GM21528 (cell line): ENCODE measurements at regions not wholly inside any gene's neighbourhood (a gene's known extent, or its start where the extent isn't known, plus 50 kb on each side); places are given as distances from the start of the nearest gene placed in this dataset.
"Not testable (repeated sequence)": the region's sequence is repeated elsewhere in the genome, so short reads cannot be mapped to it uniquely, and the experiment has no call there.

Experiments used
- ATAC-seq: cut with Tn5 transposase; IDR thresholded peaks from one replicate; pipeline ENCODE4 v1.9.1; 2021; ENCODE audit warnings: mild to moderate bottlenecking, moderate library complexity; ENCODE audit not compliant: unreplicated experiment, low FRiP score

DNA sequence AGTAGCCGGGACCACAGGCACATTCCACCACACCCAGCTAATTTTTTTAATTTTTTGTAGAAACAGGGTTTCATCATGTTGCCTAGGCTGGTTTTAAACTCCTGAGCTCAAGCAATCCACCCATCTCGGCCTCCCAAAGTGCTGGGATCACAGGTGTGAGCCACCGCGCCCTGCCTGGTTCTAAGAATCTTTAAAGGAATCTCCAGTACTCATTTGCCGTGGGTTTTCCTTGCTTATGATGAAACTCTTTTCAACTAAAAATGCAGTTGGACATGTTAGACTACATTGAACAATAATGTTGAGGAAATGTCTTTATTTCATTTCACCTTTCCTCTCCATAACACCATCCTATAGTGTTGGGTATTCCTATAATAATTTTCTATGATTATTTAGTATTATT is 121.6 kb downstream of the ZNF281 start:
- ATAC-seq = no peak

- not testable (repeated sequence) for ATAC-seq
These were observed 125.6 kb downstream of the ZNF281 start for GRCh38 chr1:200284236-200284635.

DNA sequence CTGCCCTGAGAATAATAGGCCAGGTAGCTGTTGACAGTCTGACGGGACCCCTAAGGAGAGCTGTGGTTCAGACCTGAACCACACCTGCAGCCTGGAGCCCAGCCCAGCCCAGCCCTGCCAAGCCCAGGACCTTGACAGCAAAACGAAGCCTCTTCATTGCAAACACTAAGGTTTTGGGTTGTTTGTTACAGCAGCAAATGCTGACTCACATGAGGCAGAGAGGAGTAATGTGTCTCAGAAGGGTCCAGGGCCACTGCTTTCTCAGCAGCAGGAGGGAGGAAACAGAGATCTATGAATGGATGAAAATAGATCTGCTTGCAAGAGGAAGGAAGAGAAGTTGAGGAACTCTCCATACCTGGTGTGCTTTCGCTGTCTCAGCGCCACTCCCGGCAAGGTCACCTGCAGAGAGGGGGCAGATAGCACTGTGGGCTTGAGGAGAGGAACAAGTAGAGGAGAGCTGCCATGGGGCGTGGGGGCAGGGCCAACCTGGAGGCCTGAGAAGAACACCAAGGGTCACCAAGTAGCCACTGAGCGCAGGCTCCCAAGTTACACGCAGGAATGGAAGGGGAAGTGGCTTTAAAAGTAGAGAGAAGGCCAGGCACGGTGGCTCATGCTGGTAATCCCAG is 127.2 kb downstream of the ZNF281 start:
- no peak for ATAC-seq

- ATAC-seq = no peak
These were observed 128.5 kb downstream of the ZNF281 start for GRCh38 chr1:200281201-200281835.

GRCh38 chr1:200279810-200280411 is 129.9 kb downstream of the ZNF281 start:
- no peak for ATAC-seq

GRCh38 chr1:200275816-200276453 is 133.9 kb downstream of the ZNF281 start:
- no peak for ATAC-seq

DNA sequence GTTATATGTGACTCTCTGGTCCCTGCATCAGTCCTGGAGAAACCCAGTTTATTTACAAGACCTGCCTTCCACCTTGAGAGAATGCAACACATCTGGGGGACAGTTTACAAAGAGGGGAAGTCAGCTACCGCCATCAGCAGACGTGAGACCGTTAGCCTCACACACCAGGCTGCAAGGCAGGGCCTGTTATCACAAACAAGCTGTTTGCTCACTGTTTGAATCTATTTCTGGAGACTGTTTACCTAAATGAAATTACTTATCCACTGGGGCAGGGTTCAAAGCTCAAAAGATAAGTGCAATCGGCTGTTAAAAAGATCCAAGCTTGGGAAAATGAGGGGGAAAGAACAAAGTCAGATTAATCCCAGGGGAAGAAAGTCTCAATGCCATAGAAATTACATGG is 134.4 kb downstream of the ZNF281 start:
- ATAC-seq = no peak

DNA sequence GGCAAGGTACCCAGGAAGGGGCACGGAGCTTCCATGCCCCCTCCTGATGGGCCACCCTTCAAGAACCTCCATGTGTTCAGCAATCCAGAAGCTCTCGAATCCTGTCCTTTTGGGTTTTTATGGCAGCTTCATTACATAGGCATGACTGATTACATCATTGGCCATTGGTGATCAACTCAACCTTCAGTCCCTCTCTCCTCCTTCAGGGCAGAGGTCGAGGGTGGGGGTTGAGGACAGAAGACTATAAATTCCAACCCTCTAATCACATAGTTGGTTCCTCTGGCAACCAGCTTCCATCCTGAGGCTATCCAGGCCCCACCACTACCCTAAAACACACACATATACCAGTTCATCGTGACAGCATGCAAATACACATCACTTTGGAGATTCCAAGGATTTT is 135.7 kb downstream of the ZNF281 start:
- no peak for ATAC-seq

- no peak for ATAC-seq
These were observed 137.3 kb downstream of the ZNF281 start for GRCh38 chr1:200272481-200273068.

- no peak for ATAC-seq
These were observed 140.6 kb downstream of the ZNF281 start for GRCh38 chr1:200269256-200269655.

DNA sequence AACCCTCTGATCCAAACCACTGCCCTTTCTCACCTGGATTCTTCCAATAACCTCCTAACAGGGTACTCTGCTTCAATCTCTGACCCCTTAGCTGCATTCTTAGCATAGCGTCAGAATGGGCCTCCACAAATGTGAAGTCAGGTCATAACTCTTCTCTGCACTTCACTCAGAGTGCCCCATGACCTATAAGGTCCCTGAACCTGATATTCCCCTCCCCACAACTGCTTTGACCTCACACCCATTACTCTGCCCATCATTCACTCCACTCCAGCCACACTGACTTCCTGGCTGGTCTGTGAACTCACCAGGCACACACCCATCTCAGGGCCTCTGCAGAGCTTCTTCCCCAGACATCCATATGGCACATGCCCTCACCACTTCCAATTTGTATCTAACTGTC is 141.9 kb downstream of the ZNF281 start:
- no peak for ATAC-seq

- ATAC-seq = no peak
These were observed 142.4 kb downstream of the ZNF281 start for GRCh38 chr1:200267458-200267857.

DNA sequence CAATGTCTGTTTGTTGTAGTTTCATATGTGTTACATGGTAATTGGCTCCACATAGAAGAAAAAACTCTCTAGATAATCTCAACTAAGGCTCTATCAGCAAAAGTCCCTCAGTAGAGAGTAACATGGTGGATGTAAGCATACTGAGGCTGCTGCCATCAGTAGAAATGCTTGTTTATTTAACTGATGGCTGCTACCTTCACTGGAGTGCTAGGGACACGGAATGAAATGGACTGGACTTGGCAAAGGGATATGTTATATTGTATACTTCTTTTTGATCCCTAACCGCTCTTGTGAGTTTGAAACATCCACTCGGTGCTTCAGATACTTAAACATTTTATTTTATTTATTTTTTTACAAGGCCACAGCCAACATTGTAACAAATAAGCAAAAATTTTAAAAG is 143.0 kb downstream of the ZNF281 start:
- no peak for ATAC-seq

GRCh38 chr1:200265881-200266280 is 144.0 kb downstream of the ZNF281 start:
- no peak for ATAC-seq

- no peak for ATAC-seq
These were observed 144.7 kb downstream of the ZNF281 start for GRCh38 chr1:200265104-200265503.

- no peak for ATAC-seq
These were observed 146.6 kb downstream of the ZNF281 start for GRCh38 chr1:200263203-200263602.

DNA sequence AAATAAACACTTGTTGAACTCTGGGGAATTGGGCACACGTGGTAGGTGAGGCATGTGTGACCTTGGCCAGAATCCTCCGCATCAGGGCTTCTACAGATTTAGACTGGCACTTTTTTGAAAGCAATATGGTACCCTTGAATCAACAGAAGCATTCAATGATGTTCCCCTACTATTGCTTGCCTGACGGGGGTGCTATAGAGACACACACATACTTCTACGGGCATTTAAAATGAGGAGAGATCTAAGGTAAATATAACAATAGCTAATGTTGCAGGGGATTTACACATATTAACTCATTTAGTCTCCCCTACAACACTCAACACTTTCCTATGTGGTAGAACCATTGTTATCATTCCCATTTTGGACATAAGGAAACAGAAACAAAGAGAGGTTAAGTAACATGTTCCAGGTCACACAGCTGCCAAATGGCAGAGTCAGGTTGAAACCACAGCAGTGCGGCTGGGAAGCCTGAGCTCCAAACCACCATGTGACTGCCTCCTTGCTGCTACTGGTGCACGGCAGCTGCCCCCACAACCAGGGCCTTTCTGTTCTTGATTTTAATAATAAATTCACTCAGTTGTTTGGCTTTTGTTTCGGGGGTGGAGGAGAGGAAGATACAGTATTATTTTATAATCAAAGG is 147.4 kb downstream of the ZNF281 start:
- ATAC-seq = peak; percentile 85

DNA sequence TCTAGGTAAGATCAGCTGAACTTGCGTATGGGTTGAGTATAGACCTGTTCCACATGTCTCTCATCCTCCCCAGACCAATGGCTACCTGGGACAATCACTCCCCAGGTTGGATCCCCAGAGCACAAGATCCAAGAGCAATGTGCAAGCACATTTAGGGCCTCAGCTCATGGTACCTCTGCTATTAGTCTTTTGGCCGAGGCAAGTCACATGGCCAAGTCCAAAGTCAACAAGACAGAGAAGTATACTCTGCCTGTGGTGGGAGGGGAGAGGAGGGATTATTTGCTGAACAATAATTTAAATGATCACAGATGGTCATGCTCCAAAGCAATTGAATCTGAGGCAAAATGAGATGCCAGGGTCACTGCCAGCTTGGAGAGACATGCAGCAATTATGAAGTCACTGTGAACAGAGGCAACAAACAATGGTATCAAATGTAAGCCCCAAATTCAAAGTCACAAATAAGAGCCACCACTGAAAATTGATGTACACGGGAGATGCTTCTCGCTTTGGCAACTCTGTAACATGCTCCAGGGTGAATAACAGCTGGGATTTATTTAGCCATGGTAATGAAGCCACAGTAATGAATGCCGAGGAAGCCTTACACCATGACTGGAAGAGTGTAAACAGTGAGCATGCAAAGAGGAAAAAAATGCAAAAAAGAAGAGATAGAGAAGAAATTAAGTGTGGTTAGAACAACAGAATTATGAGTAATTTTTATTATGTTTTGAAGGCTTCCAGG is 149.1 kb downstream of the ZNF281 start:
- no peak for ATAC-seq

GRCh38 chr1:200258447-200259375 is 151.1 kb downstream of the ZNF281 start:
- ATAC-seq = no peak
